ENCODE measurements at regions not wholly inside any gene's neighbourhood (a gene's known extent, or its start where the extent isn't known, plus 50 kb on each side); places are given as distances from the start of the nearest gene placed in this dataset.
A peak's percentile ranks its signal among the peaks of the same experiment; 100 is the strongest.

- no peak overlapping the region for H3K27ac ChIP-seq (ENCODE audit: low read length)
- H3K79me2 ChIP-seq (replicated peaks; ENCODE audit: insufficient read depth, low read length), result no peaks in the 10 kb centered on the region
- H3K4me2 ChIP-seq (ENCODE audit: low read length), result no peak overlapping the region
- no peaks in the 10 kb centered on the region for H3K36me3 ChIP-seq (ENCODE audit: insufficient read depth, low read length)
- no peak overlapping the region for H3K4me3 ChIP-seq (ENCODE audit: low read length)
- no peaks in the 10 kb centered on the region for H4K20me1 ChIP-seq (ENCODE audit: insufficient read depth)
- TF ChIP-seq EP300 (conservative IDR thresholded peaks at IDR 0.05; ENCODE audit: poor library complexity, severe bottlenecking), result peak; percentile 12
- TF ChIP-seq, protein P1, sequence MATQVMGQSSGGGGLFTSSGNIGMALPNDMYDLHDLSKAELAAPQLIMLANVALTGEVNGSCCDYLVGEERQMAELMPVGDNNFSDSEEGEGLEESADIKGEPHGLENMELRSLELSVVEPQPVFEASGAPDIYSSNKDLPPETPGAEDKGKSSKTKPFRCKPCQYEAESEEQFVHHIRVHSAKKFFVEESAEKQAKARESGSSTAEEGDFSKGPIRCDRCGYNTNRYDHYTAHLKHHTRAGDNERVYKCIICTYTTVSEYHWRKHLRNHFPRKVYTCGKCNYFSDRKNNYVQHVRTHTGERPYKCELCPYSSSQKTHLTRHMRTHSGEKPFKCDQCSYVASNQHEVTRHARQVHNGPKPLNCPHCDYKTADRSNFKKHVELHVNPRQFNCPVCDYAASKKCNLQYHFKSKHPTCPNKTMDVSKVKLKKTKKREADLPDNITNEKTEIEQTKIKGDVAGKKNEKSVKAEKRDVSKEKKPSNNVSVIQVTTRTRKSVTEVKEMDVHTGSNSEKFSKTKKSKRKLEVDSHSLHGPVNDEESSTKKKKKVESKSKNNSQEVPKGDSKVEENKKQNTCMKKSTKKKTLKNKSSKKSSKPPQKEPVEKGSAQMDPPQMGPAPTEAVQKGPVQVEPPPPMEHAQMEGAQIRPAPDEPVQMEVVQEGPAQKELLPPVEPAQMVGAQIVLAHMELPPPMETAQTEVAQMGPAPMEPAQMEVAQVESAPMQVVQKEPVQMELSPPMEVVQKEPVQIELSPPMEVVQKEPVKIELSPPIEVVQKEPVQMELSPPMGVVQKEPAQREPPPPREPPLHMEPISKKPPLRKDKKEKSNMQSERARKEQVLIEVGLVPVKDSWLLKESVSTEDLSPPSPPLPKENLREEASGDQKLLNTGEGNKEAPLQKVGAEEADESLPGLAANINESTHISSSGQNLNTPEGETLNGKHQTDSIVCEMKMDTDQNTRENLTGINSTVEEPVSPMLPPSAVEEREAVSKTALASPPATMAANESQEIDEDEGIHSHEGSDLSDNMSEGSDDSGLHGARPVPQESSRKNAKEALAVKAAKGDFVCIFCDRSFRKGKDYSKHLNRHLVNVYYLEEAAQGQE (IDR thresholded peaks at IDR 0.05; ENCODE audit: borderline replicate concordance), result no peak
- no peak overlapping the region for H2AFZ ChIP-seq (ENCODE audit: low read depth, low read length)
- no peaks in the 10 kb centered on the region for H3K27me3 ChIP-seq (ENCODE audit: insufficient read depth, low read depth, low read length)
- no peak overlapping the region for H3K9ac ChIP-seq (ENCODE audit: low read length)
- H3F3A ChIP-seq (ENCODE audit: insufficient read depth, low read length, poor library complexity, severe bottlenecking), result no peaks in the 10 kb centered on the region
- H3K9me2 ChIP-seq (ENCODE audit: insufficient read depth, low read length), result no peaks in the 10 kb centered on the region
- H3K9me3 ChIP-seq (ENCODE audit: low read length), result no peaks in the 10 kb centered on the region
These were observed 100.3 kb downstream of the ZIC1 start for GRCh38 chr3:147509448-147509847.

GRCh38 chr3:147513785-147514184 lies 104.6 kb downstream of the ZIC1 start:
- no peak overlapping the region for H3K4me2 ChIP-seq (ENCODE audit: low read length)
- H2AFZ ChIP-seq (ENCODE audit: low read depth, low read length), result no peak overlapping the region
- no peaks in the 10 kb centered on the region for H4K20me1 ChIP-seq (ENCODE audit: insufficient read depth)
- H3K4me3 ChIP-seq (ENCODE audit: low read length), result no peak overlapping the region
- no peaks in the 10 kb centered on the region for H3K9me3 ChIP-seq (ENCODE audit: low read length)
- TF ChIP-seq SMC3 (conservative IDR thresholded peaks at IDR 0.05; ENCODE audit: poor library complexity) (no peak), POLR2AphosphoS5 (IDR thresholded peaks at IDR 0.05) (no peak), EP300 (conservative IDR thresholded peaks at IDR 0.05; ENCODE audit: poor library complexity, severe bottlenecking) (no peak), MXI1 (conservative IDR thresholded peaks at IDR 0.05; ENCODE audit: poor library complexity, severe bottlenecking) (no peak), EZH2 (IDR thresholded peaks at IDR 0.05; ENCODE audit: borderline replicate concordance, insufficient read depth, low read length, poor library complexity, severe bottlenecking) (no peak), TAF1 (IDR thresholded peaks at IDR 0.05; ENCODE audit: low read depth) (no peak), CTCF (IDR thresholded peaks at IDR 0.05; ENCODE audit: poor library complexity, severe bottlenecking) (no peak), RAD21 (conservative IDR thresholded peaks at IDR 0.05) (no peak)
- TF ChIP-seq, protein P1 (IDR thresholded peaks at IDR 0.05; ENCODE audit: borderline replicate concordance), result no peak
- no peak overlapping the region for H3K9ac ChIP-seq (ENCODE audit: low read length)
- H3K27ac ChIP-seq (ENCODE audit: low read length), result no peak overlapping the region
- no peaks in the 10 kb centered on the region for H3K9me2 ChIP-seq (ENCODE audit: insufficient read depth, low read length)
- no peaks in the 10 kb centered on the region for H3F3A ChIP-seq (ENCODE audit: insufficient read depth, low read length, poor library complexity, severe bottlenecking)
- H3K27me3 ChIP-seq (ENCODE audit: insufficient read depth, low read depth, low read length), result no peaks in the 10 kb centered on the region
- no peaks in the 10 kb centered on the region for H3K79me2 ChIP-seq (replicated peaks; ENCODE audit: insufficient read depth, low read length)
- H3K36me3 ChIP-seq (ENCODE audit: insufficient read depth, low read length), result no peaks in the 10 kb centered on the region
